ENCODE measurements at regions not wholly inside any gene's neighbourhood (a gene's known extent, or its start where the extent isn't known, plus 50 kb on each side); places are given as distances from the start of the nearest gene placed in this dataset.
"Not testable (repeated sequence)": the region's sequence is repeated elsewhere in the genome, so short reads cannot be mapped to it uniquely, and the experiment has no call there.

DNA sequence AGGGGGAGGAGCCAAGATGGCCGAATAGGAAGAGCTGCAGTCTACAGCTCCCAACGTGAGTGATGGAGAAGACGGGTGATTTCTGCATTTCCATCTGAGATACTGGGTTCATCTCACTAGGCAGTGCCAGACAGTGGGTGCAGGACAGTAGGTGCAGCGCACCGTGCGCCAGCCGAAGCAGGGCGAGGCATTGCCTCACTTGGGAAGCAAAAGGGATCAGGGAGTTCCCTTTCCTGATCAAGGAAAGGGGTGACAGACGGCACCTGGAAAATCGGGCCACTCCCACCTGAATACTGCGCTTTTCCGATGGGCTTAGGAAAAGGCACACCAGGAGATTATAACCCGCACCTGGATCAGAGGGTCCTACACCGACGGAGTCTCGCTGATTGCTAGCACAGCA lies 121.1 kb upstream of the SESTD1 start:
- H3K4me1 ChIP-seq; H3K27ac ChIP-seq; H3K36me3 ChIP-seq; H3K27me3 ChIP-seq; H3K9me3 ChIP-seq; H3K4me3 ChIP-seq; DNase-seq; intact Hi-C loops (cut with DNase I): not testable (repeated sequence)
- 82 to 95% methylated on average over 13 of the region's 16 CpGs for whole genome bisulfite sequencing, 2 donors

DNA sequence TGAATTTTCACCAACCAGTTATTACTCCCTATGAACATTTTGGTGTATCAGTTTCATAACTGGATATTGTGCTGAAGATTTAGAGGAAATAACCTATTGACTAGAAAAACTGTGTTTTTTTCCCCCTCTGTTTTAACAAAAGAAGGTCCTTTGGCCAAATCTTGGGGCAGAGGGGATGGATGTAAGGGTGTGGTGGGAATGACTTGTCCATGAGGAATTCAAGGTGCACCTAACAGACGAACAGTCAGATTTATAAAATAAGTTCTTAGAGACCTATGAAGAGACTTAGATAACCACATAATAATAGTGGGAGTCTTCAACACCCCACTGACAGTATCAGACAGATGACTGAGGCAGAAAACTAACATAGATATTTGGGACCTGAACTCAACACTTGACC lies 119.3 kb upstream of the SESTD1 start:
- no peak overlapping the region for H3K4me3 ChIP-seq
- H3K9me3 ChIP-seq = no peaks in the 10 kb centered on the region
- H3K27ac ChIP-seq = no peak overlapping the region
- intact Hi-C loops (cut with DNase I) = no loop called here
- no peak for TF ChIP-seq POLR2A (IDR thresholded peaks at IDR 0.05)
- TF ChIP-seq, protein P1, sequence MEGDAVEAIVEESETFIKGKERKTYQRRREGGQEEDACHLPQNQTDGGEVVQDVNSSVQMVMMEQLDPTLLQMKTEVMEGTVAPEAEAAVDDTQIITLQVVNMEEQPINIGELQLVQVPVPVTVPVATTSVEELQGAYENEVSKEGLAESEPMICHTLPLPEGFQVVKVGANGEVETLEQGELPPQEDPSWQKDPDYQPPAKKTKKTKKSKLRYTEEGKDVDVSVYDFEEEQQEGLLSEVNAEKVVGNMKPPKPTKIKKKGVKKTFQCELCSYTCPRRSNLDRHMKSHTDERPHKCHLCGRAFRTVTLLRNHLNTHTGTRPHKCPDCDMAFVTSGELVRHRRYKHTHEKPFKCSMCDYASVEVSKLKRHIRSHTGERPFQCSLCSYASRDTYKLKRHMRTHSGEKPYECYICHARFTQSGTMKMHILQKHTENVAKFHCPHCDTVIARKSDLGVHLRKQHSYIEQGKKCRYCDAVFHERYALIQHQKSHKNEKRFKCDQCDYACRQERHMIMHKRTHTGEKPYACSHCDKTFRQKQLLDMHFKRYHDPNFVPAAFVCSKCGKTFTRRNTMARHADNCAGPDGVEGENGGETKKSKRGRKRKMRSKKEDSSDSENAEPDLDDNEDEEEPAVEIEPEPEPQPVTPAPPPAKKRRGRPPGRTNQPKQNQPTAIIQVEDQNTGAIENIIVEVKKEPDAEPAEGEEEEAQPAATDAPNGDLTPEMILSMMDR (IDR thresholded peaks at IDR 0.05) = no peak
- no peaks in the 10 kb centered on the region for H3K4me1 ChIP-seq
- 71 to 74% methylated on average over 1 of the region's 1 CpG for WGBS, 2 donors
- no peak for DNase-seq
- H3K27me3 ChIP-seq = no peaks in the 10 kb centered on the region
- H3K36me3 ChIP-seq = no peaks in the 10 kb centered on the region

DNA sequence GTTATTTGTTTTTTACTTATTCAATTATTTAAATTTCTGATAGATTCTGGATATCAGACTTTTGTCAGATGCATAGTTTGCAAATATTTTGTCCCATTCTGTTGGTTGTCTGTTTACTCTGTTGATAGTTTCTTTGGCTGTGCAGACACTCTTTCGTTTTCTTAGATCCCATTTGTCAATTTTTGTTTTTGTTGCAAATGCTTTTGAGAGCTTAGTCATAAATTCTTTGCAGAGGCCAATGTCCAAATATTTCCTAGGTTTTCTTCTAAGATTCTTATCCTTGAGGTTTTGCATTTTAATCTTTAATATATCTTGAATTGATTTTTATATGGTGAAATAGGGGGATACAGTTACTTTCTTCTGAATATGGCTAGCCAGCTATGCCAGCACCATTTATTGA lies 112.7 kb upstream of the SESTD1 start:
- no peaks in the 10 kb centered on the region for H3K4me1 ChIP-seq
- no peaks in the 10 kb centered on the region for H3K27me3 ChIP-seq
- no peak for DNase-seq
- TF ChIP-seq, protein P1 (IDR thresholded peaks at IDR 0.05) = no peak
- TF ChIP-seq POLR2A (IDR thresholded peaks at IDR 0.05) = no peak
- no peak overlapping the region for H3K4me3 ChIP-seq
- H3K27ac ChIP-seq = no peak overlapping the region
- WGBS, 2 donors = 13 to 22% methylated on average over 1 of the region's 1 CpG
- H3K9me3 ChIP-seq = no peaks in the 10 kb centered on the region
- intact Hi-C loops (cut with DNase I) = no loop called here
- H3K36me3 ChIP-seq = no peaks in the 10 kb centered on the region

DNA sequence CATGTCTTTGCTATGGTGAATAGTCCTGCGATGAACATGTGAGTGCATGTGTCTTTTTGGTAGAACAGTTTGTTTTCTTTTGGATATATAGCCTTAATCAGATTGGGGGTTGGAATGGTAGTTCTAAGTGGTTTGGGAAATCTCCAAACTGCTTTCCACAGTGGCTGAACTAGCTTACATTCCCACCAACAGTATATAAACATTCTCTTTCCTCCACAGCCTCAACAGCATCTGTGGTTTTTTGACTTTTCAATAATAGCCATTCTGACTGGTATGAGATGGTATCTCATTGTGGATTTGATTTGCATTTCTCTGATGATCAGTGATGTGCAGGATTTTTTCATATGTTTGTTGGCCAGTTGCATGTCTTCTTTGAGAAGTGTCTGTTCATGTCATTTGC lies 112.2 kb upstream of the SESTD1 start:
- H3K4me3 ChIP-seq = no peak overlapping the region
- H3K4me1 ChIP-seq = no peaks in the 10 kb centered on the region
- no peak overlapping the region for H3K27ac ChIP-seq
- TF ChIP-seq, protein P1 (IDR thresholded peaks at IDR 0.05) = no peak
- no peak for TF ChIP-seq POLR2A (IDR thresholded peaks at IDR 0.05)
- no peaks in the 10 kb centered on the region for H3K36me3 ChIP-seq
- intact Hi-C loops (cut with DNase I) = no loop called here
- no peak for DNase-seq
- WGBS, 2 donors = 76 to 82% methylated on average over 1 of the region's 1 CpG
- no peaks in the 10 kb centered on the region for H3K27me3 ChIP-seq
- no peaks in the 10 kb centered on the region for H3K9me3 ChIP-seq

DNA sequence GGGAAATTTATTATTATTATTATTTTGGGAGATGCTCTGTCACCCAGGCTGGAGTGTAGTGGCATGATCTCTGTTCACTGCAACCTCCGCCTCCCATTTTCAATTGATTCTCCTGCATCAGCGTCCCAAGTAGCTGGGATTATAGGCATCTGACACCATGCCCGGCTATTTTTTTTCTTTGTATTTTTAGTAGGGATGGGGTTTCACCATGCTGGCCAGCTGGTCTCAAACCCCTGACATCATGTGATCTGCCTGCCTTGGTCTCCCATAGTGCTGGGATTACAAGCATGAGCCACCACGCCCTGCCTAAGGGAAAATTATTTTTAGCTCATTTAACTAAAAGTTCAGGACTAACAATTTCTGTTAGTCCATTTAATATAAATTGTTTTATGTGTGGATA lies 109.2 kb upstream of the SESTD1 start:
- no peaks in the 10 kb centered on the region for H3K9me3 ChIP-seq
- WGBS, 2 donors = 80 to 83% methylated on average over 4 of the region's 4 CpGs
- intact Hi-C loops (cut with DNase I) = no loop called here

DNA sequence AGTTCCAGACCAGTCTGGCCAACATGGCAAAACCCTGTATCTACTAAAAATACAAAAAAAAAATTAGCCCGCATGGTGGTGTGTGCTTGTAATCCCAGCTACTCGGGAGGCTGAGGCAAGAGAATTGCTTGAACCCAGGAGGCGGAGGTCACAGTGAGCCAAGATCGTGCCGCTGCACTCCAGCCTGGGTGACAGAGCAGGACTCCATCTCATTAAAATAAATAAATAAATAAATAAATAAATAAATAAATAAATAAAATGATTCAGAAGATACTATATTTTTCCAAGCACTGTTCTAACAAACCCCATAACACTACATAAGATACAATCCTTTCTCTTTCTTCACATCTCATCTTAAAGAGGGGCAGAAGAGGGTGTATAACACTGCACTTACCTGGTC lies 100.9 kb upstream of the SESTD1 start:
- H3K27ac ChIP-seq; H3K9me3 ChIP-seq; H3K36me3 ChIP-seq; DNase-seq; H3K4me3 ChIP-seq; H3K4me1 ChIP-seq; H3K27me3 ChIP-seq; intact Hi-C loops (cut with DNase I): not testable (repeated sequence)
- WGBS, 2 donors = 87 to 93% methylated on average over 5 of the region's 5 CpGs

More for the DNA sequence above, 109.2 kb upstream of the SESTD1 start:
- TF ChIP-seq POLR2A (IDR thresholded peaks at IDR 0.05) = no peak
- TF ChIP-seq, protein P1 (IDR thresholded peaks at IDR 0.05) = no peak
- Histone ChIP-seq H3K36me3 (no peaks in the 10 kb centered on the region), H3K4me1 (no peaks in the 10 kb centered on the region), H3K27me3 (no peaks in the 10 kb centered on the region), H3K4me3 (no peak overlapping the region), H3K27ac (no peak overlapping the region)
- no peak for DNase-seq

Measured in esophagus squamous epithelium (tissue), 5 donors.